GM21447 (cell line): ENCODE measurements at regions not wholly inside any gene's neighbourhood (a gene's known extent, or its start where the extent isn't known, plus 50 kb on each side); places are given as distances from the start of the nearest gene placed in this dataset.
"Not testable (repeated sequence)": the region's sequence is repeated elsewhere in the genome, so short reads cannot be mapped to it uniquely, and the experiment has no call there.

Source experiments
- ATAC-seq: cut with Tn5 transposase; IDR thresholded peaks from one replicate; pipeline ENCODE4 v1.9.1; 2021; ENCODE audit not compliant: unreplicated experiment

GRCh38 chr18:6569813-6570212, 155.1 kb upstream of the L3MBTL4 start:
- ATAC-seq, result no peak

GRCh38 chr18:6570581-6571238, 156.0 kb upstream of the L3MBTL4 start:
- ATAC-seq, result no peak

DNA sequence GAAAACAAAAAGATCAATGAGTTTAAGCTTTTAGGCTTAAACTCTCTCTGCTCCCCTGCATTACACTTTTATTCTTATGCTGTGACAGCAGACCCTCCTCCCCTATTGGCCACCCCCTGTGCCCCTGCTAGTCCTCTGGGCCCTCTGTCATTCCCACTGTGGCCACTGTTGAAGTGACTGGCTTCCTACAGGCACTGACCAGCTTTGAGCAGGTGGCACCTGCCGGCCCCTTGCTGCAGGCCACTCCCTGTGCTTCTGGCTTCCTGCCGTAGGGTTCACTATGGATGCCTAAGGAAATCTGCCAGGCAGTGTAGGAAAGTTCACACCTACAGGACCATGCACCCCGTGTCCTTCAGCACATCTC, 156.5 kb upstream of the L3MBTL4 start:
- no peak for ATAC-seq

GRCh38 chr18:6572192-6572591, 157.3 kb upstream of the ARHGAP28 start:
- not testable (repeated sequence) for ATAC-seq

GRCh38 chr18:6574631-6575030, 154.9 kb upstream of the ARHGAP28 start:
- no peak for ATAC-seq

- no peak for ATAC-seq
Observed at GRCh38 chr18:6575908-6576307, 153.6 kb upstream of the ARHGAP28 start.

- no peak for ATAC-seq
Observed at GRCh38 chr18:6576718-6577375, 152.7 kb upstream of the ARHGAP28 start.

DNA sequence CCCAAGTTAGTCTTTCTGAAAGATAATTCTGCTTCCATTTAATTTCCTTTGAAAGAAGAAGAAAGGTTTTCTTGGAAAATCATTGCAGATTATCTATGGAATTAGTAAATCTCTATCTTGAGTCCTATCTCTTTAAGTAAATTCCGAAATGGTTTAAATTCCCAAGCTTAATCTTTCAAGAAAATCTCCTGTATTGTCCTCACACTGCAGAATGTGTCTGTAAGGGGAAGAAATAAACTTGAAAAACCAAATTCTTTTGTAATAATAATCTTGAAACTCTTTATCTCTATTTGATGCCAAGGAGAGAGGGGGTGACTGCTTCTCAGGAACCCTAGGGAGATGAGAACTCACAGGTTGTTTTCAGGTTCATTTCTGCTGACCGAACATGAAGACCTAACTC, 150.8 kb upstream of the ARHGAP28 start:
- ATAC-seq, result no peak

- no peak for ATAC-seq
Observed at GRCh38 chr18:6579486-6579885, 150.0 kb upstream of the ARHGAP28 start.

GRCh38 chr18:6580401-6580800, 149.1 kb upstream of the ARHGAP28 start:
- ATAC-seq, result no peak

DNA sequence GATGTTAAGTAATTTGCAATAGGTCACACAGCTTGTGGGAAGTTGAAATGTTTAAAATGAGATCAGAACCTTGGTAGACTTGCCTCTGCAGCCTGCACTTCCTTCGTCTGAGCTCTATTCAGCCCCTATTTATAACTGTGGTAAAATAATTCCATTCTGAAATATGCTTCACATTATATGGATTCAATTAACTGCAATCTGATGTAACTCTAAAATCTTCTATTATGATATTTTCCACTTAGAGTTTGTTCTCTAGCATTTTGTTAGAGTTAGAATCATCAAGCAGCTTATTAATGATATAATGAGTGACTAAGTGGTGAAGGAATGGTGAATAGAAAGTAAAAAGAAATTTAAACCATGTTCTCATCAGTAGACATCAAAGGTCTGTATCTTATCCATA, 139.6 kb upstream of the ARHGAP28 start:
- no peak for ATAC-seq

DNA sequence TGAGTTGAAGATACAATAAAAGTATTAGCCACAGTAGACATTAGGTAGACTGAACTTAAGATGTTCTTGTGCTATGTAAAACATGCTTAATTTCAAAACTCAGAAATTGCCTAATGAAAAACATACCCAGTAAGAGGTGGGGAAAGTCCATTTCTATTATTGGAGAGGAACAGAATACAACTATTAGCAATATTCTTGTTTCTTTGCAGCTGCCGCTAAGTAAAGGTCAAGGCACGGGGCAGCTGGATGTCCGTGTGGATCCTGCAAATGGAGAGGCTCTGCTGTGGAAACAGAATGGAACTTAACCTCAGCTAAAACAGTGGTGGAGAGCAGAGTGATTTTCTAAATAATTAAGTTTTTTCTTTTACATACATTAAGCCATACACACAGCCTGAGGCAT, 139.2 kb upstream of the ARHGAP28 start:
- no peak for ATAC-seq

DNA sequence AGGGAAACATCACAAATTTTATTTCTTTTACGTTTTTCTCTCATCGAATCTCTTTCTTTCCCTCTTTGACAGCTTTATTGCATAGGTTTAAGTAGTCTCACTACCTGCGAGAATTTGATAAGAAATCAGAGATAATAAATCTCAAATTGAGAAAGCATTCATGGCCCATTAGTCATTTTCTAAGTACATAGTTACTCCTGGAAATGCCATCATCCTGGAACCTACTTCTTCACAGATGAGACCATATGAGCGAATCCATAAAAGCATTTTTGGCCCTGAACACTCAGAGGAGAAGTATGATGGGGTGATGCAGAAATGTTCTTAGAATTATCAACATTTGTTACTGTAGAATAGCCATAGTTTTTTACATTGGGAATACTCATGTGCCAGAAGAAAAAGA, 138.0 kb upstream of the ARHGAP28 start:
- no peak for ATAC-seq

GRCh38 chr18:6592522-6592921, 137.0 kb upstream of the ARHGAP28 start:
- ATAC-seq, result no peak

- ATAC-seq, result no peak
Observed at GRCh38 chr18:6593142-6593885, 136.2 kb upstream of the ARHGAP28 start.

DNA sequence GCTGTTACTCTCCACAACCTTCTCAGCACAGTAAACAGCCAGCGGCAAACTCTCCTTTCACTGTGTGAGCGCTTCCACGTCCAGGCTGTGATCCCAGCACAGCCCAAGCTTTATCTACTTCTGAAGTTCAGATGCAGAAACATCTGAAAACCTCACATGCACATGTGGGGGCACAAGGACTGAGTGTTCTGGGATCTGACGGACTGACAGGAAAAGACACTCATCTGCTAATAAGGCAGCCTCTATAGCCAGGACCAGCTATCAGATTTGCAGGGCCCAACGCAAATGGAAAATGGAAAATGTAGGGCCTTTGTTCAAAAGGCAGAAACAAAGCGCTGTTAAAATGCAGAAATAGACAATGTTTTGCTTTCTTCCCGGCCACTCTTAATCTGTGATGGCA, 133.8 kb upstream of the ARHGAP28 start:
- no peak for ATAC-seq

DNA sequence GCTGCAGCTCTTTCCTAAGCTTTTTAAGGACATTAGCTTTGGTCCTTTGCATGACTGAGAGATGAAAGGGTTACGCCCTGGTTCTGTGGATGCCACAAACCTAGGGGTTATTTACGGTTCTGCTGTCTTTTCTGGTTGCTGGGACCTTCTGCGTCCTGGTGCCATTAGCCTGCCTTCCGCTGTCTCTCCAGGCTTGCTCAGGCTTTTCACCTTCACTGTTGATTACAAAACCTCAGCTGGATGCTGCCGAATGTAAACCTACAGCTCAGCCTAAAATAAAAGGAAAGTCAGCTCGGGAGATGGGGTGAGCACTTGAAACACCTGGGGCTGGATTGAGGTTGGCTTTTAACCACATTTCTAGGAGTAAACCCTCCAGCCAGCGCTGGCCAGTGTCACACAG, 130.9 kb upstream of the ARHGAP28 start:
- ATAC-seq, result no peak

GRCh38 chr18:6600667-6601167, 128.8 kb upstream of the ARHGAP28 start:
- no peak for ATAC-seq

- no peak for ATAC-seq
Observed at GRCh38 chr18:6601241-6601640, 128.3 kb upstream of the ARHGAP28 start.

DNA sequence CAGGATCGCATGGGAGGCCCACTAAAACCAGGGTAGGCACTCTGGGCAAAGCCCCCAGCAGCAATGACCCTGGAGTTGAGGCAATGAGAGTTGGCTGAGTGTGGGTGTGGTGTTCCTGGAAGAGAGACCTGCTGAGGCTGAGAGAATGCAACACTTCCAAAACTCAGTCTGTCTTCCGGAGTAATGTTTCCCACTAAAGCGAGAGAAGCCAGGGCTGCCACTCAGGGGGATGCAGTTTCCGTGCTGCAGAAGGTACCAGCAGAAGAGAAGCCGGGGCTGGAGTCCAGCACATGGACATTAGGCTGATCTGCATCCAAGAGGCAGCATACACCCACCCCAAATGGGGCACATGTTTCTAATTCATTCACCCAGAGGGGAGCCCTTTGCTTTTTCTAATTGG, 127.2 kb upstream of the ARHGAP28 start:
- no peak for ATAC-seq

DNA sequence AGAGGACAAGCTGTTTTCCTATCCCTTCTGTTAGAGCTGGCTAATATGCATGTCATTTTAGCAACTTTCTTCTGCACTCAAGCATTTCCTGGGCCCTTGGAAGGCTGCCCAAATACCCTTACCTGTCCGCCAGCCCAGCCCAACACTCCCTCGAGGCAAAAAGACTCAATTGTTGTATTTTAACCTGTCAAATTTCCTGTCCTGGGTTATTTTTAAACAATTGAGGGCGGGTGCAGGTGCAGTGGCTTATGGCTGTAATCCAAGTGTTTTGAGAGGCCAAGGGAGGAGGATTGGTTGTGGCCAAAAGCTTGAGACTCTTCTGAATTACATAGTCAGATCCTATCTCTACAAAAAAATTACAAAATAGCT, 125.0 kb upstream of the ARHGAP28 start:
- no peak for ATAC-seq
